Suprapubic skin (tissue), 4 donors: ENCODE measurements at regions not wholly inside any gene's neighbourhood (a gene's known extent, or its start where the extent isn't known, plus 50 kb on each side); places are given as distances from the start of the nearest gene placed in this dataset.

Experiments used
- DNase-seq, 2 donors: peaks; one replicate each; pipeline ENCODE4 v3.0.0-alpha.2; 2019; ENCODE audit warnings: low spot score in 2 of 2
- H3K27ac ChIP-seq: fragments of 200-600 bp; sonication (generic); one replicate; pipeline ENCODE4 v1.5.1; 2019
- H3K27me3 ChIP-seq: fragments of 200-600 bp; sonication (generic); one replicate; pipeline ENCODE4 v1.5.1; 2019
- H3K36me3 ChIP-seq: fragments of 200-600 bp; sonication (generic); one replicate; pipeline ENCODE4 v1.5.1; 2019
- H3K4me1 ChIP-seq: fragments of 200-600 bp; sonication (generic); one replicate; pipeline ENCODE4 v1.5.1; 2019
- H3K4me3 ChIP-seq: fragments of 200-600 bp; sonication (generic); one replicate; pipeline ENCODE4 v1.5.1; 2019; ENCODE audit warnings: mild to moderate bottlenecking
- H3K9me3 ChIP-seq: fragments of 200-600 bp; sonication (generic); one replicate; pipeline ENCODE4 v1.5.1; 2019
- EP300 ChIP-seq: sonication (generic); formaldehyde crosslinking; IDR thresholded peaks from one replicate; pipeline ENCODE4 v1.6.1; 2017; ENCODE audit warnings: antibody characterized with exemption
- POLR2A ChIP-seq, 2 donors: fragments of 450-650 bp; IDR thresholded peaks; one replicate each; pipeline ENCODE4 v1.6.1; 2017; ENCODE audit warnings: antibody characterized with exemption in 2 of 2, mild to moderate bottlenecking in 2 of 2, moderate library complexity in 2 of 2
- POLR2AphosphoS5 ChIP-seq, 3 donors: sonication (generic); formaldehyde crosslinking; IDR thresholded peaks; one replicate each; pipeline ENCODE4 v1.6.1; 2017; ENCODE audit warnings: antibody characterized with exemption in 3 of 3
- WGBS: methylation state at CpG from one replicate; pipeline ENCODE4 v1.1.5; 2018; 5-methylcytosine and 5-hydroxymethylcytosine counted together
- TF ChIP-seq, protein P1 (sequence below), 2 donors: fragments of 200-600 bp in 1 of 2; fragments of 450-650 bp in 1 of 2; sonication (generic) in 1 of 2; IDR thresholded peaks; one replicate each; pipeline ENCODE4 v1.5.1; 2016 to 2019; ENCODE audit warnings: antibody characterized with exemption in 2 of 2, mild to moderate bottlenecking in 1 of 2, moderate library complexity in 1 of 2

DNA sequence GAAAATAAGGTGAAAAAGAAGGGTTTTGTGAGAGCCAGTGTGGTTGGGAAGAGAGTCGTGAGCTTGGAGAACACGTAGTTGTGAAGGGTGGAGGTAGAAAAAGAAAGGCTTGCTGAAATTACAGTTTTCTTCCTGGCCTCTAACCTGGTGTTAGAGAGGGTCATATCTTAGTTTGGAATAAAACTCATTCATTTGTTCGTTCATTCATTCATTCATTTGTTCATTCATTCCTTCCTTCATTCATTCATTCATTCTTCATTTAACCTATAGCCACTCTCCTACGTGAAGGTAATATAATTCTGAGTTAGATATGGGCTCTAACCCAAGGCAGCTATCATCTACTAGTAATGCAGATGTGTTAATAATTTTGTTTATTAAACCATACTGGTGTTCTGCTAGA lies 111.8 kb upstream of the ZNF521 start:
- H3K27ac ChIP-seq, result no peak overlapping the region
- H3K4me1 ChIP-seq, result peaks cover 10% of the 10 kb centered on the region
- H3K27me3 ChIP-seq, result no peaks in the 10 kb centered on the region
- no peak for DNase-seq
- no peaks in the 10 kb centered on the region for H3K9me3 ChIP-seq
- H3K4me3 ChIP-seq, result no peak overlapping the region
- no peaks in the 10 kb centered on the region for H3K36me3 ChIP-seq
- TF ChIP-seq, protein P1, sequence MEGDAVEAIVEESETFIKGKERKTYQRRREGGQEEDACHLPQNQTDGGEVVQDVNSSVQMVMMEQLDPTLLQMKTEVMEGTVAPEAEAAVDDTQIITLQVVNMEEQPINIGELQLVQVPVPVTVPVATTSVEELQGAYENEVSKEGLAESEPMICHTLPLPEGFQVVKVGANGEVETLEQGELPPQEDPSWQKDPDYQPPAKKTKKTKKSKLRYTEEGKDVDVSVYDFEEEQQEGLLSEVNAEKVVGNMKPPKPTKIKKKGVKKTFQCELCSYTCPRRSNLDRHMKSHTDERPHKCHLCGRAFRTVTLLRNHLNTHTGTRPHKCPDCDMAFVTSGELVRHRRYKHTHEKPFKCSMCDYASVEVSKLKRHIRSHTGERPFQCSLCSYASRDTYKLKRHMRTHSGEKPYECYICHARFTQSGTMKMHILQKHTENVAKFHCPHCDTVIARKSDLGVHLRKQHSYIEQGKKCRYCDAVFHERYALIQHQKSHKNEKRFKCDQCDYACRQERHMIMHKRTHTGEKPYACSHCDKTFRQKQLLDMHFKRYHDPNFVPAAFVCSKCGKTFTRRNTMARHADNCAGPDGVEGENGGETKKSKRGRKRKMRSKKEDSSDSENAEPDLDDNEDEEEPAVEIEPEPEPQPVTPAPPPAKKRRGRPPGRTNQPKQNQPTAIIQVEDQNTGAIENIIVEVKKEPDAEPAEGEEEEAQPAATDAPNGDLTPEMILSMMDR (IDR thresholded peaks at IDR 0.05), result no peak
- TF ChIP-seq POLR2A (IDR thresholded peaks at IDR 0.05) (no peak), EP300 (no peak), POLR2AphosphoS5 (IDR thresholded peaks at IDR 0.05) (no peak)
- 72% methylated on average over 4 of the region's 4 CpGs for WGBS

DNA sequence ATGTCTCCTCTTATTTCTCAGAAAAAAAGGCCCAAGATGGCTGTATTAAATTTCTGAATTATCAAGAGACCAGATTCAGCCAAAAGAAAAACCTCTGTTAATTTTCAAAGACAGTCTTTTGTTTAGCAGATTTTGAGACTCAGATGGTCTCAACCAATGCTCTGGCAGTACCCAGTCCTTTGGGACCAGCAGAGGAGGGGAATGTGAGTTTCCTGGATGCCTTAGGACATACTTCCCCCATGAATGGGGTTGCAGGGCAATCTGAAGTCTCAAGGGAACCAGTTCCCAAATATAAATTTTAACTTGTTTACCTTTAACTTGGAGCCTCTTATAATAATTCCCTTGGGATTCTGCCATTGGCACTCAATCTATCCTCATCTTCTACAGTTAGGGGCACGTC lies 107.8 kb upstream of the ZNF521 start:
- 38% methylated on average over 1 of the region's 1 CpG for WGBS

GRCh38 chr18:25457601-25458000 lies 105.6 kb upstream of the ZNF521 start:
- Histone ChIP-seq H3K27me3 (no peaks in the 10 kb centered on the region), H3K27ac (no peak overlapping the region), H3K4me3 (no peak overlapping the region), H3K36me3 (no peaks in the 10 kb centered on the region), H3K4me1 (no peaks in the 10 kb centered on the region), H3K9me3 (no peaks in the 10 kb centered on the region)
- 47% methylated on average over 3 of the region's 3 CpGs for WGBS
- DNase-seq, result no peak
- no peak for TF ChIP-seq EP300
- TF ChIP-seq, protein P1 (IDR thresholded peaks at IDR 0.05), result no peak
- TF ChIP-seq POLR2AphosphoS5 (IDR thresholded peaks at IDR 0.05), result no peak
- TF ChIP-seq POLR2A (IDR thresholded peaks at IDR 0.05), result no peak

More for the DNA sequence above, 107.8 kb upstream of the ZNF521 start:
- TF ChIP-seq POLR2AphosphoS5 (IDR thresholded peaks at IDR 0.05) (no peak), EP300 (no peak), POLR2A (IDR thresholded peaks at IDR 0.05) (no peak)
- TF ChIP-seq, protein P1 (IDR thresholded peaks at IDR 0.05), result no peak
- no peaks in the 10 kb centered on the region for H3K9me3 ChIP-seq
- H3K36me3 ChIP-seq, result no peaks in the 10 kb centered on the region
- no peaks in the 10 kb centered on the region for H3K27me3 ChIP-seq
- no peak for DNase-seq
- no peak overlapping the region for H3K27ac ChIP-seq
- no peak overlapping the region for H3K4me3 ChIP-seq
- H3K4me1 ChIP-seq, result no peaks in the 10 kb centered on the region

- H3K27ac ChIP-seq, result no peak overlapping the region
- DNase-seq, result no peak
- H3K27me3 ChIP-seq, result no peaks in the 10 kb centered on the region
- 78% methylated on average over 4 of the region's 4 CpGs for WGBS
- H3K4me3 ChIP-seq, result no peak overlapping the region
- TF ChIP-seq EP300, result no peak
- TF ChIP-seq, protein P1 (IDR thresholded peaks at IDR 0.05), result no peak
- no peaks in the 10 kb centered on the region for H3K9me3 ChIP-seq
- H3K36me3 ChIP-seq, result no peaks in the 10 kb centered on the region
- H3K4me1 ChIP-seq, result no peaks in the 10 kb centered on the region
Observed at GRCh38 chr18:25457126-25457525, 105.2 kb upstream of the ZNF521 start.

DNA sequence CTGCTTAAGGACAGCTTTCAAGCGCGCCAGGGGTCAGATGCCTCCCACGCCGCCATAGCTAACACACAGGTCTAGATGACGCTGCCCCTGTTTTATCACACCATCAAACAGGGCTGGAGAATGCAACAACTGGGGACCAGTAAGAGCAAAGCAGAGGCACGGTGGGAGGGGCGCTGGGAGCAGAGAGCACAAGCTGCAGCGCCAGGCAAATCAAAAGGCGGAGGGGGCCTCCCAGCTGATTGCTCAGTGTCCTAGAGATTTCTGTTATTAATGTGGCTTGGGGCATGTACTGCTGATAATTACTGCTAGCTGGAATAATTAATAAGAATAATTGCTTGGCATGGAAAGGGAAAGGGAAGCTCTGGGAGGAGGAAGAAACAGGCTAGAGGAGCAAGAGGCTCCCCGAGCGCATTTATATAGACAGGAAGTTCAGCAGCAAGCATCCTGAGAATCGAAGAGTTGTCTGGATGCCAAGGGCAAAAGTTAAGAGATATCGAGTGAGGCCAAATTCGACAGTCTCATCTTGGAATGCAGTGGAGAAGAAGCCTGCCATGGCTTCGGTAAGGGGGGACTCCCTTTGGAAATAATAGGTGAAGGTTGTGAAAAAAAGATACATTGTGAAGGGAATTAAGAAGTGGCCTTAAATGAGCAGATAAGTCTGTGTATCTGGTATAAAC lies 104.5 kb upstream of the ZNF521 start:
- no peaks in the 10 kb centered on the region for H3K27me3 ChIP-seq
- no peaks in the 10 kb centered on the region for H3K9me3 ChIP-seq
- H3K4me3 ChIP-seq, result no peak overlapping the region
- H3K36me3 ChIP-seq, result no peaks in the 10 kb centered on the region
- TF ChIP-seq, protein P1 (IDR thresholded peaks at IDR 0.05), result no peak
- TF ChIP-seq EP300 (no peak), POLR2AphosphoS5 (IDR thresholded peaks at IDR 0.05) (no peak), POLR2A (IDR thresholded peaks at IDR 0.05) (no peak)
- DNase-seq, result no peak
- WGBS, result 79% methylated on average over 15 of the region's 15 CpGs
- no peaks in the 10 kb centered on the region for H3K4me1 ChIP-seq
- no peak overlapping the region for H3K27ac ChIP-seq
